OCI-LY7 (cell line): ENCODE measurements at regions not wholly inside any gene's neighbourhood (a gene's known extent, or its start where the extent isn't known, plus 50 kb on each side); places are given as distances from the start of the nearest gene placed in this dataset.

Experiments
- BruUV-seq: library from RNA; stranded (reverse); fragments of 400-500 nt; replicated peaks from 2 replicates; lab custom pipeline; 2021; lab: Mats Ljungman, UMichigan
- CTCF ChIA-PET: fragments of 300-600 bp; sonication (Branson Sonifier 250); formaldehyde crosslinking; loops from one replicate; lab custom pipeline; 2022; ENCODE audit warnings: antibody characterized with exemption; ENCODE audit not compliant: unreplicated experiment; lab: Charles Lee
- POLR2A ChIA-PET: fragments of 300-600 bp; sonication (Branson Sonifier 250); formaldehyde crosslinking; loops from one replicate; lab custom pipeline; 2022; ENCODE audit warnings: antibody characterized with exemption; lab: Charles Lee
- DNase-seq: peaks from one replicate; pipeline ENCODE4 v3.0.0-alpha.2; 2015; ENCODE audit warnings: low spot score
- H2AFZ ChIP-seq: fragments of 200-600 bp; sonication (generic), shearing (Covaris generic); 2 replicates; pipeline ENCODE4 v1.6.1; 2014; ENCODE audit warnings: mild to moderate bottlenecking, antibody characterized with exemption, low read length, moderate library complexity
- H3K27ac ChIP-seq: fragments of 200-600 bp; sonication (generic); 2 replicates; pipeline ENCODE4 v1.5.1; 2014; ENCODE audit warnings: mixed run types, low read depth, mild to moderate bottlenecking, moderate library complexity, low read length, inconsistent platforms; ENCODE audit not compliant: poor library complexity, severe bottlenecking
- H3K36me3 ChIP-seq: fragments of 200-600 bp; sonication (generic); 2 replicates; pipeline ENCODE4 v1.6.1; 2014; ENCODE audit warnings: mild to moderate bottlenecking, antibody characterized with exemption, low read length, moderate library complexity, mixed read lengths; ENCODE audit not compliant: insufficient read depth
- H3K4me1 ChIP-seq: fragments of 200-600 bp; sonication (generic); 2 replicates; pipeline ENCODE4 v1.5.1; 2014; ENCODE audit warnings: mild to moderate bottlenecking, low read length; ENCODE audit not compliant: insufficient read depth, poor library complexity, severe bottlenecking
- H3K4me2 ChIP-seq: fragments of 200-600 bp; sonication (generic); 2 replicates; pipeline ENCODE4 v1.6.1; 2014; ENCODE audit warnings: mild to moderate bottlenecking, low read length
- H3K4me3 ChIP-seq: fragments of 200-600 bp; sonication (generic); 2 replicates; pipeline ENCODE4 v1.5.1; 2014; ENCODE audit warnings: mild to moderate bottlenecking, low read depth, low read length; ENCODE audit not compliant: poor library complexity, severe bottlenecking
- H3K79me2 ChIP-seq: fragments of 200-600 bp; sonication (generic); 2 replicates; pipeline ENCODE4 v1.6.1; 2016; ENCODE audit warnings: low read depth, mild to moderate bottlenecking, low read length, moderate library complexity, mixed read lengths; ENCODE audit not compliant: insufficient read depth
- H3K9me2 ChIP-seq: fragments of 200-600 bp; sonication (generic); 2 replicates; pipeline ENCODE4 v1.6.1; 2016; ENCODE audit warnings: mild to moderate bottlenecking, low read length, mixed read lengths; ENCODE audit not compliant: insufficient read depth
- H3K9me3 ChIP-seq: fragments of 200-600 bp; sonication (generic); 2 replicates; pipeline ENCODE4 v1.6.1; 2014; ENCODE audit warnings: mild to moderate bottlenecking, mixed run types, low read length, mixed read lengths
- H4K20me1 ChIP-seq: fragments of 200-600 bp; sonication (generic); 2 replicates; pipeline ENCODE4 v1.6.1; 2014; ENCODE audit warnings: mild to moderate bottlenecking, antibody characterized with exemption, low read length, moderate library complexity, mixed read lengths; ENCODE audit not compliant: insufficient read depth
- EZH2phosphoT487 ChIP-seq: fragments of 200-600 bp; sonication (generic); IDR thresholded peaks from 2 replicates; pipeline ENCODE4 v1.6.1; 2018; ENCODE audit warnings: low read depth, borderline replicate concordance, mild to moderate bottlenecking, mixed run types, antibody characterized with exemption, low read length, moderate library complexity, mixed read lengths
- intact Hi-C: fragments of 100-400 bp; cut with micrococcal nuclease; formaldehyde crosslinking; loops from one replicate; pipeline ENCODE4 v1.10.0; 2022; ENCODE audit not compliant: unreplicated experiment
- TF ChIP-seq, protein P1 (sequence below): fragments of 200-600 bp; sonication (generic); conservative IDR thresholded peaks from 2 replicates; pipeline ENCODE4 v1.5.1; 2014; ENCODE audit warnings: mild to moderate bottlenecking, antibody characterized with exemption, low read length, moderate library complexity, mixed read lengths

DNA sequence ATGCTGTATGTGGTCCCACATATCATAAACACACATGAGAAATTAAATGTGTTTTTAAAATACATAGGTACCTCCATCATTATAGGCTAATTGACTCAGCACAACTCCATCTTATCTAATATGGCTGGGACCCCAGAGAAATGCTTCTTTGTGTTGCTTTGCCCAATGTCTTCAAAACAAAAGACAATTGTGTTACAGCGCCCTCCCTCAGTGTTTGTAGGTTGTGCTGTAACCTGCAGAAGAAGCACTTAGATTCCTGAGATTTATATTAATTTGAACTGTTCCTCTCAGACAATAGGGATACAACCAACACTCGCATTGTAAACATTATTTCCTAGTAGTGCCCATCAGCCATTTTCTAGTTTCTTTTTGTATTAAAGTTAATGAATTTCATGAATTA lies 303.4 kb downstream of the MZT1 start:
- BruUV-seq, result no TSS peak
- intact Hi-C loops, result no loop called here
- H4K20me1 ChIP-seq, result no peaks in the 10 kb centered on the region
- ChIA-PET POLR2A (no interaction called here), CTCF (no interaction called here)
- no peaks in the 10 kb centered on the region for H3K4me1 ChIP-seq
- no peak for DNase-seq
- H3K27ac ChIP-seq, result no peak overlapping the region
- no peaks in the 10 kb centered on the region for H3K9me3 ChIP-seq
- H2AFZ ChIP-seq, result no peak overlapping the region
- H3K9me2 ChIP-seq, result no peaks in the 10 kb centered on the region
- no peak overlapping the region for H3K4me2 ChIP-seq
- H3K4me3 ChIP-seq, result no peak overlapping the region
- H3K36me3 ChIP-seq, result no peaks in the 10 kb centered on the region
- H3K79me2 ChIP-seq, result no peaks in the 10 kb centered on the region
- TF ChIP-seq, protein P1, sequence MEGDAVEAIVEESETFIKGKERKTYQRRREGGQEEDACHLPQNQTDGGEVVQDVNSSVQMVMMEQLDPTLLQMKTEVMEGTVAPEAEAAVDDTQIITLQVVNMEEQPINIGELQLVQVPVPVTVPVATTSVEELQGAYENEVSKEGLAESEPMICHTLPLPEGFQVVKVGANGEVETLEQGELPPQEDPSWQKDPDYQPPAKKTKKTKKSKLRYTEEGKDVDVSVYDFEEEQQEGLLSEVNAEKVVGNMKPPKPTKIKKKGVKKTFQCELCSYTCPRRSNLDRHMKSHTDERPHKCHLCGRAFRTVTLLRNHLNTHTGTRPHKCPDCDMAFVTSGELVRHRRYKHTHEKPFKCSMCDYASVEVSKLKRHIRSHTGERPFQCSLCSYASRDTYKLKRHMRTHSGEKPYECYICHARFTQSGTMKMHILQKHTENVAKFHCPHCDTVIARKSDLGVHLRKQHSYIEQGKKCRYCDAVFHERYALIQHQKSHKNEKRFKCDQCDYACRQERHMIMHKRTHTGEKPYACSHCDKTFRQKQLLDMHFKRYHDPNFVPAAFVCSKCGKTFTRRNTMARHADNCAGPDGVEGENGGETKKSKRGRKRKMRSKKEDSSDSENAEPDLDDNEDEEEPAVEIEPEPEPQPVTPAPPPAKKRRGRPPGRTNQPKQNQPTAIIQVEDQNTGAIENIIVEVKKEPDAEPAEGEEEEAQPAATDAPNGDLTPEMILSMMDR, result no peak
- TF ChIP-seq EZH2phosphoT487, result no peak

DNA sequence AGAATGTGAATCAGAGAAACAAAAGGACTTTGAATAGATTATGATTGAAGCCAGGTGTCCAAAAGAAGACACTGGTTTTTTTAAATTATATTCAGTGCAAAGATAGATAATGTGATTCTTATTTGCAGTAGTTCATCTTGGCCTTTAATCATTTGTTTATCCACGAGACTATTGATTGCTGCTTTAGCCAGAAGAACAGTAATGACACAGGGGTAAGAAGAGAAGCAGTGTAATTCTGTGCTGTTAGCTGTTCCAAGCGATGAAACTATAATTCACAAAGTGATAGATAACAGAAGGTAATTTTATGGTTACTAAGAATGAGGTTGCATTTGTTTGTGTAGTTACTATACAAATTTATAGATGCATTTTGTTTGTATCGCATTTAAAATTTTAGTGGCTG lies 311.6 kb downstream of the MZT1 start:
- no peak for TF ChIP-seq EZH2phosphoT487
- TF ChIP-seq, protein P1, result no peak
- DNase-seq, result no peak
- Histone ChIP-seq H3K36me3 (no peaks in the 10 kb centered on the region), H4K20me1 (no peaks in the 10 kb centered on the region), H3K4me2 (no peak overlapping the region), H3K9me3 (no peaks in the 10 kb centered on the region), H3K27ac (no peak overlapping the region), H3K9me2 (no peaks in the 10 kb centered on the region), H3K4me1 (no peaks in the 10 kb centered on the region), H2AFZ (no peak overlapping the region), H3K4me3 (no peak overlapping the region), H3K79me2 (no peaks in the 10 kb centered on the region)
- POLR2A ChIA-PET, result interaction anchor here (0.6 kb wide), 2 partner anchors 58 to 979 kb away, joined by 3 to 4 read pairs; no protein-coding TSS in a partner anchor
- no TSS peak for BruUV-seq
- CTCF ChIA-PET, result no interaction called here
- intact Hi-C loops, result no loop called here

DNA sequence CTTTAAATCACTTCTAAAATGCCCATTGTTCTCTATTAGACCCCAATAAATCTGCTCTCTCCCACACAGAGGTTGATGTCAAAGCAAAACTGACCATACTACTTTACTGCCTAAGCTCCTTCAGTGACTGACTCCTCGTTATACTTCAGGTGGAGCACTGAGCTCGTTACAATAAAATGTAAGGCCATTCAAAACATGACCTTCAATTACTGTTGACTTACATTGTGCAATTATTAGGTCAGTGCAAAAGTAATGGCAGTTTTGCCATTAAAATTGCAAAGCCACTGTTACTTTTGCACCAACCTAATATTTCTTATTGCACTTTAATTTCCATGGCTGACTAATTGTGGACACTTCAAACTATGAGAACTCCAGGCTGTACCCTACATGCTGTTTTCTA lies 314.9 kb downstream of the MZT1 start:
- H3K4me3 ChIP-seq, result no peak overlapping the region
- BruUV-seq, result no TSS peak
- no peak overlapping the region for H3K27ac ChIP-seq
- no peak overlapping the region for H3K4me2 ChIP-seq
- H4K20me1 ChIP-seq, result no peaks in the 10 kb centered on the region
- H3K9me2 ChIP-seq, result no peaks in the 10 kb centered on the region
- no peaks in the 10 kb centered on the region for H3K79me2 ChIP-seq
- no peaks in the 10 kb centered on the region for H3K36me3 ChIP-seq
- intact Hi-C loops, result no loop called here
- no peak for DNase-seq
- POLR2A ChIA-PET, result no interaction called here
- TF ChIP-seq, protein P1, result no peak
- no peak for TF ChIP-seq EZH2phosphoT487
- CTCF ChIA-PET, result no interaction called here
- no peaks in the 10 kb centered on the region for H3K9me3 ChIP-seq
- H3K4me1 ChIP-seq, result no peaks in the 10 kb centered on the region
- H2AFZ ChIP-seq, result no peak overlapping the region
